Stimulated activated CD8-positive, alpha-beta memory T cell treated with anti-CD3 and anti-CD28 coated beads, Interleukin-15, amount 100 ng/mL, for 1 hour (primary cell): ENCODE measurements at regions not wholly inside any gene's neighbourhood (a gene's known extent, or its start where the extent isn't known, plus 50 kb on each side); places are given as distances from the start of the nearest gene placed in this dataset.

ENCODE experiments used
- DNase-seq: peaks from one replicate; pipeline ENCODE4 v3.0.0-alpha.2; 2020; ENCODE audit warnings: low read depth

DNA sequence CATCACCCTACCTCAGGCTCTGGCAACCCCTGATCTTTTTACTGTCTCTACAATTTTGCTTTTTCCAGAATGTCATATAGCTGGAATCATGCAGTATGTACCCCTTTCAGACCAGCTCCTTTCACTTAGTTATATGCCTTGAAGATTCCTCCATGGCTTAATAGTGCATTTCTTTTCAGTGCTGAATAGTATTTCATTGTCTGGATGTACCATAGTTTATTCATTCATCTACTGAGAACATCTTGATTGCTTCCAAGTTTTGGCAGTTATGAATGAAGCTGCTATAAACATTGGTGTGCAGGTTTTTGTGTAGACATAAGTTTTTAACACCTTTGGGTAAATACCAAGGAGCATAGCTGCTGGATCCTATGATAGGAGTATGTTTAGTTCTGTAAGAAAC, 50.8 kb upstream of the ANP32A start:
- no peak for DNase-seq

DNA sequence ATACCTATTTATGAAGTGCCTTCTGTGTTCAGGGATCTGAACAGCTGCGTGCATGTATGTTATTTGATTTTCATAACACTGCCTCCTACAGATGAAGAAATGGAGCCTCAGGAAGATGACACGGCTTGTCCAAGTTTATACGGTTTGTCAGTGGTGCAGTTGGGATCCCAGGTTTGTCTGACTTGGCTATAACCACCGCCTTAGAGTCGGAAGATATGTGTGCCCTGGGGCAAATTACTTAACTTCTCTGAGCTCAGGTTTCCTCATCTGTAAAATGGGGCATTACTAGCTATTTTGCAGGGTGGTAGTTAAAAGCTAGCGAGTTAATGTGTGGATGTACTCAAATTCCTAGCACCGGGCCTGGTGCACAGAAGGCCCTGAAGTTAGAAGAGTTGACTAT, 54.1 kb upstream of the ANP32A start:
- DNase-seq, result no peak

DNA sequence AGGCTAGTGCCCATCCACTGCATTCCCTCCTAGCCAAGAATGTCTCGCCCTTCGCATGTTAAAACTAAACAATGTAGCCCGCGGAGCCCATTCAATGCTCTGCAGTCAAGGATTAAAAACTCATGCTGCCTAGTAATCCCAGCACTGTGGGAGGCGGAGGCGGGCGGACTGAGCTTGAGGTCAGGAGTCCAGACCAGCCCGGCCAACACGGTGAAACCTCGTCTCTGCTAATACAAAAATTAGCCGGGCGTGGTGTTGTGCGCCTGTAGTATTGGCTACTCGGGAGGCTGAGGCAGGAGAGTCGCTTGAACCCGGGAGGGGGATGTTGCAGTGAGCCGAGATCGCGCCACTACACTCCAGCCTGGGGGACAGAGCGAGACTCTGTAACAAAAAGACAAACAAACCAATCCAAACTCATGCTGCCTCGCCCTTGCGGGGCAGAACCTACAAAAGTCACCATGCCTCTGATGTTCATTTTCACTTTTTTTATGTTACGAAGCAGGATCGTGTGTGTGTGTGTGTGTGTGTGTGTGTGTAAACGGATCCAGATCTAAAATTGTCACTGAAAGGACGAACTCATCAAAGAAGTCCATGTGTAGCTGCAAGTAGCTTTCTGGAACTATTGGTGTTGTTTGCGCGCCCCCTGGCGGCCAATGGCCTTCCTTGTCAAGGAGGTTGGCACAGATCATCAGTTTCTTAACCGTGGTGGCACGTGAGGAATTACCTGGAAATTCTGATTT, 54.8 kb upstream of the SPESP1 start:
- DNase-seq, result peak; percentile 94

DNA sequence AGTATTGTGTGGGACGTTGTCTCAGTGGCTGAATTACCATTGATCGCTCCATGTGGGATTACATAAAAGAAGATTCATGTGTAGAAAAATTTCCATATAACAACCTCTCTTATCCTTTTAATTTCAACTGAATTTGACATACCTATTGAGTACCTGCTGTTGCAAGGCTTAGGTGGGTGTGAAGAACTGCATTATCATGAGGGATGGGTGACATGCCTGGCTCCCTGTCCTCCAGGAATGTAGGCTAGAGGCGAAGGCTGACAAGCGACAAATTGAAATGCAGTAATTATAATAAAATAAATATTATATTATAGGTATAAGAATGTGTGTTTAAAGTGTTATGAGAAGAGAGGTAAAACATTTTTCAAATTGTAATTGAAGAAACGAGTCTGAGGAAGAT, 52.7 kb upstream of the SPESP1 start:
- no peak for DNase-seq

DNA sequence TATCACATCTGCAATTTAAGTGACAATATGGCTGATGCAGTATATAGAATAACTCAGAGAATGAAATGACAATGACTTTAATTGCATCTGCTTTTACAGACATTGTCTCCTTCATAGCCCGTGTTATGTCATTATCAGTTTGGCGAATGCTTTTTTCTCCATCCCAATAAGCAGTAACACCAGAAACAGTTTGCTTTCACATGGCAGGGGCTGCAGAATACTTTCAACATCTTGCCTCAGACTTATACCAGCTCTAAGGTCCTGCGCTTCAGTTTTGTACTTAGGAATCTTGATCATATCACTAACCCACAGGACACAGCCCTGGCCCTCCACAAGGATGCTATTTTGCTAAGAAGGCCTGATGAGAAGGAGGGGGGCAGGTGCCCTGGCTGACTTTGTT, 49.9 kb upstream of the SPESP1 start:
- DNase-seq, result no peak
